ENCODE measurements at regions not wholly inside any gene's neighbourhood (a gene's known extent, or its start where the extent isn't known, plus 50 kb on each side); places are given as distances from the start of the nearest gene placed in this dataset.
A peak's percentile ranks its signal among the peaks of the same experiment; 100 is the strongest.

GRCh38 chr2:217075268-217076057 lies 215.6 kb upstream of the TNP1 start:
- no peak overlapping the region for H3K4me3 ChIP-seq
- no peak overlapping the region for H3K4me2 ChIP-seq
- Mint-ChIP-seq H3K9me3 (no peaks in the 10 kb centered on the region), H3K27me3 (ENCODE audit: insufficient read depth, low read depth, poor library complexity) (peaks cover 2% of the 10 kb centered on the region), H3K4me1 (no peaks in the 10 kb centered on the region), H3K27ac (no peak overlapping the region), H3K36me3 (ENCODE audit: low read depth) (no peaks in the 10 kb centered on the region), H3K4me3 (no peak overlapping the region)
- H2AFZ ChIP-seq, result no peak overlapping the region
- H3K9me2 ChIP-seq (ENCODE audit: insufficient read depth), result no peaks in the 10 kb centered on the region
- H3K79me2 ChIP-seq (replicated peaks; ENCODE audit: insufficient read depth), result no peaks in the 10 kb centered on the region
- H3K4me1 ChIP-seq (ENCODE audit: insufficient read depth), result no peaks in the 10 kb centered on the region
- ATAC-seq (no peak), DNase-seq (ENCODE audit: low spot score) (no peak)
- H3K27ac ChIP-seq (ENCODE audit: low read depth), result no peak overlapping the region
- H3K27me3 ChIP-seq (ENCODE audit: insufficient read depth), result no peaks in the 10 kb centered on the region
- H4K20me1 ChIP-seq (replicated peaks; ENCODE audit: insufficient read depth), result no peaks in the 10 kb centered on the region
- H3K36me3 ChIP-seq (ENCODE audit: insufficient read depth), result no peaks in the 10 kb centered on the region
- H3F3A ChIP-seq (replicated peaks; ENCODE audit: low read depth), result no peaks in the 10 kb centered on the region
- no peak for TF ChIP-seq POLR2AphosphoS5 (IDR thresholded peaks at IDR 0.05; ENCODE audit: low read depth)
- TF ChIP-seq ZNF114 (CRISPR knock-in tag; IDR thresholded peaks at IDR 0.05), result no peak

GRCh38 chr2:217074576-217075255 lies 214.9 kb upstream of the TNP1 start:
- Mint-ChIP-seq H3K27ac (peak overlapping the region; percentile 3; the same call in 1 of the 2 replicates), H3K27me3 (ENCODE audit: insufficient read depth, low read depth, poor library complexity) (peaks cover 2% of the 10 kb centered on the region), H3K9me3 (no peaks in the 10 kb centered on the region), H3K4me1 (no peaks in the 10 kb centered on the region), H3K36me3 (ENCODE audit: low read depth) (no peaks in the 10 kb centered on the region), H3K4me3 (no peak overlapping the region)
- Histone ChIP-seq H3K4me2 (no peak overlapping the region), H3K36me3 (ENCODE audit: insufficient read depth) (no peaks in the 10 kb centered on the region), H3K27me3 (ENCODE audit: insufficient read depth) (no peaks in the 10 kb centered on the region), H3K4me1 (ENCODE audit: insufficient read depth) (no peaks in the 10 kb centered on the region), H3K9me2 (ENCODE audit: insufficient read depth) (no peaks in the 10 kb centered on the region), H3K79me2 (replicated peaks; ENCODE audit: insufficient read depth) (no peaks in the 10 kb centered on the region), H2AFZ (no peak overlapping the region), H3F3A (replicated peaks; ENCODE audit: low read depth) (no peaks in the 10 kb centered on the region), H3K27ac (ENCODE audit: low read depth) (no peak overlapping the region), H4K20me1 (replicated peaks; ENCODE audit: insufficient read depth) (no peaks in the 10 kb centered on the region), H3K4me3 (no peak overlapping the region)
- TF ChIP-seq ZNF462 (CRISPR knock-in tag; IDR thresholded peaks at IDR 0.05) (no peak), STAT1 (IDR thresholded peaks at IDR 0.05; ENCODE audit: unreplicated experiment) (no peak), CREB1 (CRISPR knock-in tag; IDR thresholded peaks at IDR 0.05; ENCODE audit: low read depth) (no peak), EZH2phosphoT487 (IDR thresholded peaks at IDR 0.05; ENCODE audit: unreplicated experiment) (no peak), JUNB (IDR thresholded peaks at IDR 0.05; ENCODE audit: unreplicated experiment) (no peak), ZNF331 (CRISPR knock-in tag; IDR thresholded peaks at IDR 0.05; ENCODE audit: low read depth) (no peak), ETS1 (IDR thresholded peaks at IDR 0.05) (no peak)
- ATAC-seq (no peak), DNase-seq (ENCODE audit: low spot score) (no peak)
